ENCODE measurements at regions not wholly inside any gene's neighbourhood (a gene's known extent, or its start where the extent isn't known, plus 50 kb on each side); places are given as distances from the start of the nearest gene placed in this dataset.
"Not testable (repeated sequence)": the region's sequence is repeated elsewhere in the genome, so short reads cannot be mapped to it uniquely, and the experiment has no call there.

- no peaks in the 10 kb centered on the region for H3K9me3 ChIP-seq (ENCODE audit: control insufficient read depth, low read length, poor library complexity, severe bottlenecking)
- DNase-seq, result no peak
- no peak overlapping the region for H3K4me3 Mint-ChIP-seq
- H3K27me3 Mint-ChIP-seq, result no peaks in the 10 kb centered on the region
- ATAC-seq, result no peak
- no peaks in the 10 kb centered on the region for H3K4me1 Mint-ChIP-seq
- no peak overlapping the region for H3K27ac Mint-ChIP-seq
- peaks cover 2% of the 10 kb centered on the region for H3K36me3 Mint-ChIP-seq (ENCODE audit: low read depth)
These were observed 304.3 kb downstream of the LTN1 start for GRCh38 chr21:28688381-28688780.

DNA sequence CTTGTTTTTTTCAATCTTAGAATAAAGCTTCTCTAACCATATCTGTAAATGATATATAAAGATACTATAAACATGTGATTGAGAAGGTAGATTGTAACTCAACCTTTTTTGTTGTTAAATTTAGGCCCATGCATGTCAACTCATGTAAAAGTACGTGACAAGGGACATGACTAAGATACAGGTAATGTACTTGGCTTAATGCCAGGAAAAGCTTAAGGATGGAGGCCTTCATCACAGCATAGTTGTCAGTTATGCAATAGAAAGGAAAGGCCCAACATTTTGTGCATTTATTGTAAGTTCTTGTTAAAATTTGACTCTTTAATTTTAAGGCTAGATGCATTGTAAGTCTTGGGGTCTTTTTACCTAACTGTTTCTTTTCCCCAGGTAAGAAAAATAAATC lies 305.1 kb downstream of the LTN1 start:
- peaks cover 2% of the 10 kb centered on the region for H3K36me3 Mint-ChIP-seq (ENCODE audit: low read depth)
- H3K9me3 ChIP-seq (ENCODE audit: control insufficient read depth, low read length, poor library complexity, severe bottlenecking), result no peaks in the 10 kb centered on the region
- no peaks in the 10 kb centered on the region for H3K4me1 Mint-ChIP-seq
- no peak for DNase-seq
- no peak overlapping the region for H3K4me3 Mint-ChIP-seq
- no peak for ATAC-seq
- no peaks in the 10 kb centered on the region for H3K27me3 Mint-ChIP-seq
- H3K27ac Mint-ChIP-seq, result no peak overlapping the region

DNA sequence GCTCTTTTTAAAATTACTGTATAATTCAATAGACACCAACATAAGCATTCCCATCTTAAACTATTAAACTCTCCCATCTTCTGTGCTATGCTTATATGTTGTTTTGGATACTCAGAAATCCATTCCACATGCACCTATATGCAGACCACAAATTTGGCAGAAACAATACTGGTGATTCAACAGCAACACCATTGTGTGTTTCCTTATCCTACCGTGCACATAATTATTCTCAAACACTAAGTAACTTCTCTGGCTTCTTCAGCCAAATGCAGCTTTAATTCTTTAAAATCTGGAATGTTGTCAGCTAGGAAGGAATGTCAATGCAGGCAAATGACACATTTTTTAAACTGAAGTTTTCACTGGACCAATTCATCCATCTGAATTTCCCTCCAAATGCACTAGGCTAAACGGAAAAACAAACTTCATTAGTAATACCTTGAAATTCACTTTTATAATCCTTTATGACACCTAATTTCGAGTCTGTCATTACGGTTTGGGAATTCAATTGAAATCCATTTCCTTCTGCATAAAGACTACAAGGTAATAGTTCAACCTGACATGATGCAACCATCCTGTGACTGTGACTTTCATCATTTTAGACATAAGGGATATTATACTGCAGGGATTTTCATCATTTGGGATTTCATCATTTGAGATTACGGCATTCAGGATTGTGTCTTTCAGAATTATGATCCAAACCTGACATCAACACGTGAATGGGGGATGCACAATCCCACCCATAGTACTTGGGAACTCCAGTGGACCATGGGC lies 308.5 kb downstream of the LTN1 start:
- ATAC-seq (no peak), DNase-seq (no peak)
- no peaks in the 10 kb centered on the region for H3K9me3 ChIP-seq (ENCODE audit: control insufficient read depth, low read length, poor library complexity, severe bottlenecking)
- no peaks in the 10 kb centered on the region for H3K4me1 Mint-ChIP-seq
- H3K36me3 Mint-ChIP-seq (ENCODE audit: low read depth), result peaks cover 2% of the 10 kb centered on the region
- no peaks in the 10 kb centered on the region for H3K27me3 Mint-ChIP-seq
- no peak overlapping the region for H3K27ac Mint-ChIP-seq
- H3K4me3 Mint-ChIP-seq, result no peak overlapping the region

DNA sequence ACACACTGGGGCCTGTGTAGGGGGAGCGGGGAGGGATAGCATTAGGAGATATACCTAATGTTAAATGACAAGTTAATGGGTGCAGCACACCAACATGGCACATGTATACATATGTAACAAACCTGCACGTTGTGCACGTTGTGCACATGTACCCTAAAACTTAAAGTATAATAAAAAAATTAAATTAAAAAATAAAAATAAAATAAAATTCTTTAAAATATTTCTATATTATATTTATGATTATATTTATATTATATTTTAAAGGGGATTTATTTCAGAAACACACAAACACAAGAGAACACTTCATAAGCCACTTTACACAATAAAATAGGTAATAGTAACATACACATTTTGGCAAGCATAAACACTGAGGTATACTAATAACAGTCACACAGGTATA lies 309.8 kb downstream of the LTN1 start:
- not testable (repeated sequence) for ATAC-seq

DNA sequence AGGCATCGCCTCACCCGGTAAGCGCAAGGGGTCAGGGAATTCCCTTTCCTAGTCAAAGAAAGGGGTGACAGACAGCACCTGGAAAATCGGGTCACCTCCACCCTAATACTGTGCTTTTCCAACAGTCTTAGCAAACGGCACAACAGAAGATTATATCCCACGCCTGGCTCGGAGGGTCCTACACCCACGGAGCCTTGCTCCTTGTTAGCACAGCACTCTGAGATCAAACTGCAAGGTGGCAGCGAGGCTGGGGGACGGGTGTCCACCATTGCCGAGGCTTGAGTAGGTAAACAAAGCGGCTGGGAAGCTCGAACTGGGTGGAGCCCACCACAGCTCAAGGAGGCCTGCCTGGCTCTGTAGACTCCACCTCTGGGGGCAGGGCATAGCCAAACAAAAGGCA lies 315.6 kb downstream of the LTN1 start:
- not testable (repeated sequence) for H3K9me3 ChIP-seq (ENCODE audit: control insufficient read depth, low read length, poor library complexity, severe bottlenecking); DNase-seq; H3K36me3 Mint-ChIP-seq (ENCODE audit: low read depth); ATAC-seq; H3K4me3 Mint-ChIP-seq; H3K27me3 Mint-ChIP-seq; H3K27ac Mint-ChIP-seq; H3K4me1 Mint-ChIP-seq

More for the DNA sequence above, 309.8 kb downstream of the LTN1 start:
- H3K4me1 Mint-ChIP-seq; H3K9me3 ChIP-seq (ENCODE audit: control insufficient read depth, low read length, poor library complexity, severe bottlenecking); H3K27ac Mint-ChIP-seq; H3K36me3 Mint-ChIP-seq (ENCODE audit: low read depth); H3K4me3 Mint-ChIP-seq; DNase-seq; H3K27me3 Mint-ChIP-seq: not testable (repeated sequence)

DNA sequence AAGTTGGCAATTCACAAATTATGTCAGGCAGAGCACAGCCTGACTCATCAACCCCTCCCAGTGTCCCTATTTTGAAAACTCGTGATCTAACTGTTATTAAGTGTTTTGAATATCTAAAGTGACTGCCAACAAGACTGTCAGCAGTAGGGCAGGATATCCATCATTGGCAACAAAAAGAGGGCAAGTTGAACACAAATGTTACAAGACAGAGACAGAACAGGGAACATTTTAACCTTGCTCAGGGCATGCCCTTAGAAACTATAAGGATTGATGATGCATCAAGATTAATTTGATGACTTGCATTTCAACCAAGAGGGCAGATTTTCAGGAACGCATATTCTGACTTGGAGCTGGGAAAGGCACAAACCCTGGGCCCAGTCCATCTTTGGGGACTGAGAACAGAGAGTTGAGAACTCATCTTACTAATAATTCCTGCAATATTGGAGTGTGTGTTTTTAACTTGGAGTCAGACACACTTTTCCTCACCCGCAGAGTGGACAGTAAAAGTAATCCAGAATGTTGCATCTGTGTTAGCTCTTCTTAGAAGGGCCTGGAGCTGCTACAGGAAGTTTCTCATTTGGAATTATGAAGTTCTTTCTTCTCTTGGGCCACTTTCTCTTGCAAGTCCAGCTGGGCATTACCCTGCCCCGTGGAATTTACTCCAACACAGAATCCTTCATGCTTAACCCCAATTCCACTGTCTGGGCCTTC lies 317.2 kb downstream of the LTN1 start:
- H3K4me1 Mint-ChIP-seq, result no peaks in the 10 kb centered on the region
- no peak overlapping the region for H3K27ac Mint-ChIP-seq

GRCh38 chr21:28674763-28675162 lies 317.9 kb downstream of the LTN1 start:
- Mint-ChIP-seq H3K4me1 (no peaks in the 10 kb centered on the region), H3K36me3 (ENCODE audit: low read depth) (peaks cover 2% of the 10 kb centered on the region), H3K27ac (no peak overlapping the region), H3K27me3 (no peaks in the 10 kb centered on the region), H3K4me3 (no peak overlapping the region)
- no peak for ATAC-seq
- no peaks in the 10 kb centered on the region for H3K9me3 ChIP-seq (ENCODE audit: control insufficient read depth, low read length, poor library complexity, severe bottlenecking)
- DNase-seq, result no peak

More for the DNA sequence above, 317.2 kb downstream of the LTN1 start:
- Mint-ChIP-seq H3K4me3 (no peak overlapping the region), H3K36me3 (ENCODE audit: low read depth) (peaks cover 2% of the 10 kb centered on the region), H3K27me3 (no peaks in the 10 kb centered on the region)
- no peak for ATAC-seq
- H3K9me3 ChIP-seq (ENCODE audit: control insufficient read depth, low read length, poor library complexity, severe bottlenecking), result no peaks in the 10 kb centered on the region
- no peak for DNase-seq

DNA sequence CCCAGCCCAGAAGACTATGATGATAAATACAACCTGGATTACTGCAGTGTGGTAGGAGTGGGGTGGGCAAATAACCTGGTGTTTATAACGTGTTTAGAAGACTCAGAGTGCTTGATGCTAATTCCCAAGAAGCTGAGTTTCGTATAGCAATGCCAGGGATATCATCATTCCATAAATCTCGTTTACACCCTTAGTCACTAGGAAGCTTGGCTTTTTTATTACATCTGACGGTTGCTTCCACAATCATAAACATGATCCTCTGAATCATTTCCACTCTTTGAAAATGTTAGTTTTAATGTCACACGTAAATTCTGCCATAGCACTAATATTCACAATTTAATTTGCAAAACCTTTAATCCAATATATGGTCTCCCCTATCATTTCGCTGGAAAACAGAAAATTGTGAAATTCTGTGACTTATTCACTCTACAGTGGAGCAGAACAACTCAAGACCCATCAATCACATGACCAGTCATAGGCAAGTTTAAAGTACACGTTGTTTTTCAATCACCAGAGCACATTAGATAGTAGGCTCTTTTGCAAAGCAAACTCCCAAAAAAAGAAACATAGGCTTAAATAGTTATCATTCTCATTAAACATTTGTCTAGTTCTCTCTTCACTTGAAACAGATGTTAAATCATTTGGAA lies 321.0 kb downstream of the LTN1 start:
- H3K27ac Mint-ChIP-seq, result no peak overlapping the region
- H3K9me3 ChIP-seq (ENCODE audit: control insufficient read depth, low read length, poor library complexity, severe bottlenecking), result no peaks in the 10 kb centered on the region
- ATAC-seq, result no peak
- H3K4me3 Mint-ChIP-seq, result no peak overlapping the region
- no peak for DNase-seq
- no peaks in the 10 kb centered on the region for H3K4me1 Mint-ChIP-seq
- H3K36me3 Mint-ChIP-seq (ENCODE audit: low read depth), result peaks cover 2% of the 10 kb centered on the region
- H3K27me3 Mint-ChIP-seq, result no peaks in the 10 kb centered on the region

DNA sequence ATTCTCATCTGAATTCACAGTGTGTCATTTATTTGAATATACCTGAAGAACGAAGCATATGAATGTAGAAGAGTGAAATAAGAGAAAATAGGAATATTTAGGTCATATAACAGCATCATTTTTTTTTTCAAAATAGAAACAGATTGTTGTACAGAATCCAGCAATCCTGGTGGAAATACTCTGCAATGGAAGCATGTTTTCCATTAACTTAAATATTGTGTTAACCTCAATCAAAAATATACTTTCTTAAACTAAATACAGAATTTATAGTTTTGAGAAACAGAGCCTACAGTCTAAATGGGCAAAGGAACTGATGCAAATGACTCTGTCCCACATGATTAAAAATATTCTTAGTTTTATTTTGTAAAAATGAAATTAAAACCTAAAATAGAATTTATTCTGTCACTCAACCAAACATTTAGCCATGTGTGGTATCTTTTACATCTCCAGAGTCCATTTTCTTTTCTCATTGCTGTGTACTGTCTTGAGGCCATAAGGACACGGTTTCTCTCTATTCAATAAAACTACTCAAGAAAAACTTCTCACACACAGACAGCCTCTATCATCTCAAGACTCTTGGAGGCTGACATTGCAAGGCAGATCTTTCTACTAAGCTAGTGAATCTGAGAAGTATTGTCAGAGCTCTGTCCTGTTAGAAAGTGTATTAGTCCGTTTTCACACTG lies 322.6 kb downstream of the LTN1 start:
- no peaks in the 10 kb centered on the region for H3K36me3 Mint-ChIP-seq (ENCODE audit: low read depth)
- H3K27ac Mint-ChIP-seq, result no peak overlapping the region
- no peak for DNase-seq
- no peaks in the 10 kb centered on the region for H3K9me3 ChIP-seq (ENCODE audit: control insufficient read depth, low read length, poor library complexity, severe bottlenecking)
- no peaks in the 10 kb centered on the region for H3K4me1 Mint-ChIP-seq
- ATAC-seq, result no peak
- no peaks in the 10 kb centered on the region for H3K27me3 Mint-ChIP-seq
- H3K4me3 Mint-ChIP-seq, result no peak overlapping the region

- no peaks in the 10 kb centered on the region for H3K4me1 Mint-ChIP-seq
- DNase-seq (no peak), ATAC-seq (no peak)
- H3K27me3 Mint-ChIP-seq, result no peaks in the 10 kb centered on the region
- H3K27ac Mint-ChIP-seq, result no peak overlapping the region
- no peak overlapping the region for H3K4me3 Mint-ChIP-seq
- H3K9me3 ChIP-seq (ENCODE audit: control insufficient read depth, low read length, poor library complexity, severe bottlenecking), result no peaks in the 10 kb centered on the region
- H3K36me3 Mint-ChIP-seq (ENCODE audit: low read depth), result no peaks in the 10 kb centered on the region
These were observed 323.4 kb downstream of the LTN1 start for GRCh38 chr21:28669321-28669720.

DNA sequence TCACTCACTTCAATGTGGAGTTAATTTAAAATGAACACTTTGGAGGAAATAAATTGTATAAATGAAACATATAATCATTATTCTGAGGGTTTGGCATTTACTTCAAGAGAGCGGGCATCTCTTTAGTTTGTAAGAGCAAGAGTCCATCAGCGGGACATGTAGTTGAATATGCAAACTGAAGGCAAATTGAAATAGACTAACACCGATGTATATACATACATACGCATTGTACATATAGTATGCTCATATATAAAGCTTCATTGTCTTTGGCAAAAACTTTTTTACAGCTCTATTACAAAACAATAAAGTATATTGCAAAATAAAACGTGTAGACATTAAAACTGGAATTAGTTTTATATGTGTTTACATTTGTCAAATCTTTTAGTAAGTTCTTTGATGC lies 328.9 kb downstream of the LTN1 start:
- Mint-ChIP-seq H3K27me3 (no peaks in the 10 kb centered on the region), H3K4me3 (no peak overlapping the region), H3K36me3 (ENCODE audit: low read depth) (no peaks in the 10 kb centered on the region), H3K27ac (no peak overlapping the region), H3K4me1 (no peaks in the 10 kb centered on the region)
- no peaks in the 10 kb centered on the region for H3K9me3 ChIP-seq (ENCODE audit: control insufficient read depth, low read length, poor library complexity, severe bottlenecking)
- DNase-seq (no peak), ATAC-seq (no peak)

DNA sequence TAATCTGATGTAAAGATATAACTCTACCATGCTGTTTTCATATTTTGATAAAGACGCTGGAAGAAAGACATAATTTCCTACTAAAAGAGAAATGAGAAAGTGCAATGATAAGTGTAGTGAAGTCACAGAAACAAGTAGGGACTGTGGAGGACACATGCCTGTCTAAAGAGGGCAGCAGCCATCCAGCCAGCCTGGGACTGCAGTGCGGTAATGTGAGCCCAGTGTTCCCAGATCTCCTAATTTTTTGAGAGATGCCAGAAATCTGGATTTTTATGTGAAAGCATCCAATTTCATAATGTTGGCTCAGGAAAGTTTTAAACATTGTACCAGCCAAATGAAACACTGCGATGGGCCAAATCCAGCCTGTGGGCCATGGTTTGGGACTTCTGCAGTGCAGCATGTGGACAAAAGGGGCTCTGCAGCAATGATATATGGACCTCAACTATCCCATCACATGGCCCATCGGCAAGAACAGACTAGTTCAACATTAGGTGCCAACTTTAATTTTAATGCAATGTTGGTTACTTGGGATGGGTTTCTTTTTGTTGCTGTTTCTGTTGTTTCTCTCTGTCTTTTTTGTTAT lies 329.5 kb downstream of the LTN1 start:
- DNase-seq, result no peak

DNA sequence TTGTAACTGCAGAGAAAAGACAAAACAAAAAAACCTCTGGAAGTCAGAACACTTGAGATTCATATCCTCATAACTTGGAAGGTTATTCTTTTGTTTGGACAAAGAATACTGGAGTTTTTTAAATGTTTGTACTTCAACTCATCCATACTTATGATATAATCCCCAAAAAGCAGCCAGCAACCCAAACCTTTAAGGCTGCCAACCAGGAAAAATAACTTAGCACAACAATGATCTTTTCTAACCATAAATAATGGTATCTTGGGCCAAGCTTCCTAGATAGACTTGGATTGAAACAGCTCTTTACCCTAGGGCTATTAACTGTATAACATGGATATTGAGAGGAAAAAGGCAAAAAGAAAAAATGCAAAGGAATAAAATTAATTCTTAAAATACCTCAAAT lies 335.1 kb downstream of the LTN1 start:
- no peaks in the 10 kb centered on the region for H3K36me3 Mint-ChIP-seq (ENCODE audit: low read depth)
- H3K4me1 Mint-ChIP-seq, result no peaks in the 10 kb centered on the region
- DNase-seq (no peak), ATAC-seq (no peak)
- no peak overlapping the region for H3K4me3 Mint-ChIP-seq
- H3K27ac Mint-ChIP-seq, result no peak overlapping the region
- no peaks in the 10 kb centered on the region for H3K27me3 Mint-ChIP-seq
- no peaks in the 10 kb centered on the region for H3K9me3 ChIP-seq (ENCODE audit: control insufficient read depth, low read length, poor library complexity, severe bottlenecking)

More for the DNA sequence above, 329.5 kb downstream of the LTN1 start:
- no peaks in the 10 kb centered on the region for H3K27me3 Mint-ChIP-seq
- H3K9me3 ChIP-seq (ENCODE audit: control insufficient read depth, low read length, poor library complexity, severe bottlenecking), result no peaks in the 10 kb centered on the region
- no peak overlapping the region for H3K4me3 Mint-ChIP-seq
- H3K27ac Mint-ChIP-seq, result no peak overlapping the region
- no peaks in the 10 kb centered on the region for H3K36me3 Mint-ChIP-seq (ENCODE audit: low read depth)
- no peak for ATAC-seq
- H3K4me1 Mint-ChIP-seq, result no peaks in the 10 kb centered on the region
